Adrenal gland (tissue), 5 donors: ENCODE measurements at regions not wholly inside any gene's neighbourhood (a gene's known extent, or its start where the extent isn't known, plus 50 kb on each side); places are given as distances from the start of the nearest gene placed in this dataset.

ENCODE experiments used
- CTCF ChIP-seq, 6 experiments: fragments of 450-650 bp in 4 of 6; fragments of 200-600 bp in 2 of 6; sonication (generic) in 1 of 6; IDR thresholded peaks; 1 replicate in 5 of 6; 2 replicates in 1 of 6; pipeline versions ENCODE4 v1.5.1 to v1.8.0; 2016 to 2021; ENCODE audit warnings: antibody characterized with exemption in 6 of 6, mild to moderate bottlenecking in 2 of 6, moderate library complexity in 1 of 6
- POLR2A ChIP-seq, 2 donors: fragments of 450-650 bp; IDR thresholded peaks; one replicate each; pipeline ENCODE4 v1.6.1; 2017; ENCODE audit warnings: antibody characterized with exemption in 2 of 2, mild to moderate bottlenecking in 2 of 2, moderate library complexity in 1 of 2
- donor health status: DM: no; HTN: no; CAD: no.

GRCh38 chr18:22098563-22098989 is 70.8 kb upstream of the GATA6 start:
- TF ChIP-seq CTCF (IDR thresholded peaks at IDR 0.05) (no peak), POLR2A (IDR thresholded peaks at IDR 0.05) (no peak)
